ENCODE measurements at regions not wholly inside any gene's neighbourhood (a gene's known extent, or its start where the extent isn't known, plus 50 kb on each side); places are given as distances from the start of the nearest gene placed in this dataset.

- Histone ChIP-seq H2BK5ac (ENCODE audit: low read depth, low read length, poor library complexity) (no peak overlapping the region), H3K4me2 (ENCODE audit: low read length) (no peak overlapping the region), H3K18ac (ENCODE audit: low read length) (no peak overlapping the region), H2AK5ac (ENCODE audit: low read length) (no peak overlapping the region), H3K23ac (ENCODE audit: low read length) (no peak overlapping the region), H3K4me3 (ENCODE audit: low read depth, low read length) (no peak overlapping the region), H2AFZ (ENCODE audit: insufficient read depth, low read length, poor library complexity) (no peak overlapping the region), H4K91ac (ENCODE audit: low read depth, low read length) (no peak overlapping the region), H3K36me3 (ENCODE audit: control insufficient read depth in 1 of 2, insufficient read depth in 2 of 2, low read length in 2 of 2) (no peaks in the 10 kb centered on the region), H3K4me1 (ENCODE audit: control insufficient read depth in 1 of 2, insufficient read depth in 2 of 2, low read length in 2 of 2) (no peaks in the 10 kb centered on the region), H3K79me1 (ENCODE audit: low read length) (no peaks in the 10 kb centered on the region), H3K9ac (ENCODE audit: low read length) (no peak overlapping the region), H3K79me2 (ENCODE audit: control insufficient read depth, insufficient read depth, low read length, poor library complexity) (no peaks in the 10 kb centered on the region), H2BK12ac (ENCODE audit: low read length) (no peak overlapping the region), H2BK120ac (ENCODE audit: insufficient read depth, low read length, poor library complexity) (no peak overlapping the region), H3K14ac (ENCODE audit: low read length) (no peak overlapping the region), H3K4ac (ENCODE audit: low read depth, low read length) (no peak overlapping the region), H3K27ac (ENCODE audit: low read depth, low read length) (no peak overlapping the region), H3K27me3 (ENCODE audit: insufficient read depth, low read length) (no peaks in the 10 kb centered on the region), H3K9me3 (ENCODE audit: insufficient read depth, low read depth, low read length) (no peaks in the 10 kb centered on the region), H4K8ac (ENCODE audit: low read depth, low read length) (no peak overlapping the region), H4K12ac (ENCODE audit: low read depth, low read length) (no peak overlapping the region)
- no peak for DNase-seq
- no CpG with 5 or more reads among the region's 4 CpGs for WGBS (ENCODE audit: extremely low coverage, insufficient coverage, insufficient read length)
Measured at GRCh38 chr14:83280719-83281118, 1747.1 kb upstream of the SEL1L start.

- no peak overlapping the region for H3K4me2 ChIP-seq (ENCODE audit: low read length)
- H3K9me3 ChIP-seq (ENCODE audit: insufficient read depth, low read depth, low read length) = no peaks in the 10 kb centered on the region
- H2AFZ ChIP-seq (ENCODE audit: insufficient read depth, low read length, poor library complexity) = no peak overlapping the region
- no peaks in the 10 kb centered on the region for H3K79me1 ChIP-seq (ENCODE audit: low read length)
- H3K23ac ChIP-seq (ENCODE audit: low read length) = no peak overlapping the region
- no peak overlapping the region for H3K4me3 ChIP-seq (ENCODE audit: low read depth, low read length)
- H3K79me2 ChIP-seq (ENCODE audit: control insufficient read depth, insufficient read depth, low read length, poor library complexity) = no peaks in the 10 kb centered on the region
- H4K8ac ChIP-seq (ENCODE audit: low read depth, low read length) = no peak overlapping the region
- no peak overlapping the region for H2BK5ac ChIP-seq (ENCODE audit: low read depth, low read length, poor library complexity)
- H3K14ac ChIP-seq (ENCODE audit: low read length) = no peak overlapping the region
- DNase-seq = no peak
- no peak overlapping the region for H2BK120ac ChIP-seq (ENCODE audit: insufficient read depth, low read length, poor library complexity)
- H3K27me3 ChIP-seq (ENCODE audit: insufficient read depth, low read length) = no peaks in the 10 kb centered on the region
- no peak overlapping the region for H3K27ac ChIP-seq (ENCODE audit: low read depth, low read length)
- no peak overlapping the region for H3K4ac ChIP-seq (ENCODE audit: low read depth, low read length)
- no peak overlapping the region for H2AK5ac ChIP-seq (ENCODE audit: low read length)
- no peak overlapping the region for H4K12ac ChIP-seq (ENCODE audit: low read depth, low read length)
- H3K9ac ChIP-seq (ENCODE audit: low read length) = no peak overlapping the region
- no peaks in the 10 kb centered on the region for H3K36me3 ChIP-seq (ENCODE audit: control insufficient read depth in 1 of 2, insufficient read depth in 2 of 2, low read length in 2 of 2)
- no peak overlapping the region for H2BK12ac ChIP-seq (ENCODE audit: low read length)
- no peak overlapping the region for H3K18ac ChIP-seq (ENCODE audit: low read length)
- no peaks in the 10 kb centered on the region for H3K4me1 ChIP-seq (ENCODE audit: control insufficient read depth in 1 of 2, insufficient read depth in 2 of 2, low read length in 2 of 2)
- no peak overlapping the region for H4K91ac ChIP-seq (ENCODE audit: low read depth, low read length)
Measured at GRCh38 chr14:83282706-83283105, 1749.1 kb upstream of the SEL1L start.

- H3K36me3 ChIP-seq (ENCODE audit: control insufficient read depth in 1 of 2, insufficient read depth in 2 of 2, low read length in 2 of 2) = no peaks in the 10 kb centered on the region
- no peak overlapping the region for H3K4ac ChIP-seq (ENCODE audit: low read depth, low read length)
- no peaks in the 10 kb centered on the region for H3K27me3 ChIP-seq (ENCODE audit: insufficient read depth, low read length)
- WGBS (ENCODE audit: extremely low coverage, insufficient coverage, insufficient read length) = no CpG with 5 or more reads among the region's 2 CpGs
- DNase-seq = no peak
- H3K4me1 ChIP-seq (ENCODE audit: control insufficient read depth in 1 of 2, insufficient read depth in 2 of 2, low read length in 2 of 2) = peaks cover 0 to 3% of the 10 kb centered on the region in 2 experiments
- H3K23ac ChIP-seq (ENCODE audit: low read length) = no peak overlapping the region
- no peak overlapping the region for H3K27ac ChIP-seq (ENCODE audit: low read depth, low read length)
- H4K8ac ChIP-seq (ENCODE audit: low read depth, low read length) = no peak overlapping the region
- H3K4me2 ChIP-seq (ENCODE audit: low read length) = no peak overlapping the region
- H3K9me3 ChIP-seq (ENCODE audit: insufficient read depth, low read depth, low read length) = no peaks in the 10 kb centered on the region
- no peak overlapping the region for H2BK120ac ChIP-seq (ENCODE audit: insufficient read depth, low read length, poor library complexity)
- no peak overlapping the region for H3K14ac ChIP-seq (ENCODE audit: low read length)
- H3K4me3 ChIP-seq (ENCODE audit: low read depth, low read length) = no peak overlapping the region
- H2BK5ac ChIP-seq (ENCODE audit: low read depth, low read length, poor library complexity) = no peak overlapping the region
- no peak overlapping the region for H2BK12ac ChIP-seq (ENCODE audit: low read length)
- no peak overlapping the region for H3K18ac ChIP-seq (ENCODE audit: low read length)
- no peaks in the 10 kb centered on the region for H3K79me2 ChIP-seq (ENCODE audit: control insufficient read depth, insufficient read depth, low read length, poor library complexity)
- H2AK5ac ChIP-seq (ENCODE audit: low read length) = no peak overlapping the region
- H2AFZ ChIP-seq (ENCODE audit: insufficient read depth, low read length, poor library complexity) = no peak overlapping the region
- H3K79me1 ChIP-seq (ENCODE audit: low read length) = no peaks in the 10 kb centered on the region
- no peak overlapping the region for H3K9ac ChIP-seq (ENCODE audit: low read length)
- H4K12ac ChIP-seq (ENCODE audit: low read depth, low read length) = no peak overlapping the region
- no peak overlapping the region for H4K91ac ChIP-seq (ENCODE audit: low read depth, low read length)
Measured at GRCh38 chr14:83287300-83287699, 1753.6 kb upstream of the SEL1L start.

GRCh38 chr14:83289390-83289789 is 1755.7 kb upstream of the SEL1L start:
- no peak overlapping the region for H3K14ac ChIP-seq (ENCODE audit: low read length)
- H3K18ac ChIP-seq (ENCODE audit: low read length) = no peak overlapping the region
- H3K79me2 ChIP-seq (ENCODE audit: control insufficient read depth, insufficient read depth, low read length, poor library complexity) = no peaks in the 10 kb centered on the region
- H3K27ac ChIP-seq (ENCODE audit: low read depth, low read length) = no peak overlapping the region
- no peaks in the 10 kb centered on the region for H3K79me1 ChIP-seq (ENCODE audit: low read length)
- no peak overlapping the region for H2BK120ac ChIP-seq (ENCODE audit: insufficient read depth, low read length, poor library complexity)
- H3K36me3 ChIP-seq (ENCODE audit: control insufficient read depth in 1 of 2, insufficient read depth in 2 of 2, low read length in 2 of 2) = no peaks in the 10 kb centered on the region
- no CpG with 5 or more reads among the region's 4 CpGs for WGBS (ENCODE audit: extremely low coverage, insufficient coverage, insufficient read length)
- H3K4me1 ChIP-seq (ENCODE audit: control insufficient read depth in 1 of 2, insufficient read depth in 2 of 2, low read length in 2 of 2) = peaks cover 0 to 3% of the 10 kb centered on the region in 2 experiments
- no peak overlapping the region for H3K23ac ChIP-seq (ENCODE audit: low read length)
- H3K27me3 ChIP-seq (ENCODE audit: insufficient read depth, low read length) = no peaks in the 10 kb centered on the region
- H3K4me2 ChIP-seq (ENCODE audit: low read length) = no peak overlapping the region
- H2AK5ac ChIP-seq (ENCODE audit: low read length) = no peak overlapping the region
- no peak for DNase-seq
- H3K9me3 ChIP-seq (ENCODE audit: insufficient read depth, low read depth, low read length) = no peaks in the 10 kb centered on the region
- no peak overlapping the region for H3K4me3 ChIP-seq (ENCODE audit: low read depth, low read length)
- H3K4ac ChIP-seq (ENCODE audit: low read depth, low read length) = no peak overlapping the region
- no peak overlapping the region for H2AFZ ChIP-seq (ENCODE audit: insufficient read depth, low read length, poor library complexity)
- H4K12ac ChIP-seq (ENCODE audit: low read depth, low read length) = no peak overlapping the region
- no peak overlapping the region for H2BK12ac ChIP-seq (ENCODE audit: low read length)
- no peak overlapping the region for H4K91ac ChIP-seq (ENCODE audit: low read depth, low read length)
- no peak overlapping the region for H4K8ac ChIP-seq (ENCODE audit: low read depth, low read length)
- no peak overlapping the region for H2BK5ac ChIP-seq (ENCODE audit: low read depth, low read length, poor library complexity)
- no peak overlapping the region for H3K9ac ChIP-seq (ENCODE audit: low read length)
